ENCODE measurements at regions not wholly inside any gene's neighbourhood (a gene's known extent, or its start where the extent isn't known, plus 50 kb on each side); places are given as distances from the start of the nearest gene placed in this dataset.
A peak's percentile ranks its signal among the peaks of the same experiment; 100 is the strongest.

GRCh38 chr15:79629687-79630086, 197.6 kb downstream of the MINAR1 start:
- no peaks in the 10 kb centered on the region for H3K9me2 ChIP-seq
- no peaks in the 10 kb centered on the region for H3K4me1 ChIP-seq (ENCODE audit: control insufficient read depth in 1 of 2, insufficient read depth in 2 of 2, low read depth in 1 of 2, low read length in 1 of 2)
- TF ChIP-seq POLR2AphosphoS5 (IDR thresholded peaks at IDR 0.05; ENCODE audit: low read depth, low read length) (no peak), MXI1 (IDR thresholded peaks at IDR 0.05; ENCODE audit: low read depth, low read length) (no peak), NFIC (IDR thresholded peaks at IDR 0.05; ENCODE audit: borderline replicate concordance) (peak; percentile 46; the same call in 1 of the 2 replicates), NRF1 (IDR thresholded peaks at IDR 0.05; ENCODE audit: low read depth, low read length) (no peak), TEAD4 (IDR thresholded peaks at IDR 0.05; ENCODE audit: borderline replicate concordance, insufficient read depth) (no peak), TAF1 (IDR thresholded peaks at IDR 0.05; ENCODE audit: borderline replicate concordance, low read depth, low read length) (no peak), RXRA (IDR thresholded peaks at IDR 0.05; ENCODE audit: borderline replicate concordance, low read depth) (peak; percentile 7; the same call in 1 of the 2 replicates), SMC3 (IDR thresholded peaks at IDR 0.05; ENCODE audit: low read depth, low read length) (no peak), EZH2phosphoT487 (IDR thresholded peaks at IDR 0.05; ENCODE audit: borderline replicate concordance, low read depth) (no peak), TCF12 (IDR thresholded peaks at IDR 0.05) (peak; percentile 49; the same call in 1 of the 2 replicates)
- TF ChIP-seq, protein P1, sequence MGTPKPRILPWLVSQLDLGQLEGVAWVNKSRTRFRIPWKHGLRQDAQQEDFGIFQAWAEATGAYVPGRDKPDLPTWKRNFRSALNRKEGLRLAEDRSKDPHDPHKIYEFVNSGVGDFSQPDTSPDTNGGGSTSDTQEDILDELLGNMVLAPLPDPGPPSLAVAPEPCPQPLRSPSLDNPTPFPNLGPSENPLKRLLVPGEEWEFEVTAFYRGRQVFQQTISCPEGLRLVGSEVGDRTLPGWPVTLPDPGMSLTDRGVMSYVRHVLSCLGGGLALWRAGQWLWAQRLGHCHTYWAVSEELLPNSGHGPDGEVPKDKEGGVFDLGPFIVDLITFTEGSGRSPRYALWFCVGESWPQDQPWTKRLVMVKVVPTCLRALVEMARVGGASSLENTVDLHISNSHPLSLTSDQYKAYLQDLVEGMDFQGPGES (IDR thresholded peaks at IDR 0.05; ENCODE audit: low read depth, low read length) = no peak
- TF ChIP-seq, protein P2, sequence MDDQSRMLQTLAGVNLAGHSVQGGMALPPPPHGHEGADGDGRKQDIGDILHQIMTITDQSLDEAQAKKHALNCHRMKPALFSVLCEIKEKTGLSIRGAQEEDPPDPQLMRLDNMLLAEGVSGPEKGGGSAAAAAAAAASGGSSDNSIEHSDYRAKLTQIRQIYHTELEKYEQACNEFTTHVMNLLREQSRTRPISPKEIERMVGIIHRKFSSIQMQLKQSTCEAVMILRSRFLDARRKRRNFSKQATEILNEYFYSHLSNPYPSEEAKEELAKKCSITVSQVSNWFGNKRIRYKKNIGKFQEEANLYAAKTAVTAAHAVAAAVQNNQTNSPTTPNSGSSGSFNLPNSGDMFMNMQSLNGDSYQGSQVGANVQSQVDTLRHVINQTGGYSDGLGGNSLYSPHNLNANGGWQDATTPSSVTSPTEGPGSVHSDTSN (IDR thresholded peaks at IDR 0.05) = peak; percentile 49
- no peak overlapping the region for H2AFZ ChIP-seq (ENCODE audit: low read depth)
- WGBS (ENCODE audit: low lambda C conversion rate) = 42% methylated on average over 3 of the region's 5 CpGs
- H3K27ac ChIP-seq (ENCODE audit: low read depth in 2 of 2, low read length in 1 of 2) = no peak overlapping the region
- no peaks in the 10 kb centered on the region for H4K20me1 ChIP-seq (ENCODE audit: insufficient read depth)
- no peak for DNase-seq
- ChIA-PET CTCF (interaction anchor here (1.9 kb wide), 1 partner anchor 249 kb away, joined by 7 read pairs; no protein-coding TSS in a partner anchor), POLR2A (no interaction called here)
- no peaks in the 10 kb centered on the region for H3F3A ChIP-seq (replicated peaks; ENCODE audit: insufficient read depth)
- no peaks in the 10 kb centered on the region for H3K36me3 ChIP-seq (replicated peaks in 1 of 2; ENCODE audit: control insufficient read depth in 1 of 2, insufficient read depth in 2 of 2, low read length in 1 of 2)
- H3K79me2 ChIP-seq (ENCODE audit: insufficient read depth) = no peaks in the 10 kb centered on the region
- H3K27me3 ChIP-seq (ENCODE audit: insufficient read depth) = no peaks in the 10 kb centered on the region
- H3K9ac ChIP-seq = no peak overlapping the region
- no peaks in the 10 kb centered on the region for H3K9me3 ChIP-seq
- H3K4me2 ChIP-seq = no peak overlapping the region
- H3K4me3 ChIP-seq (ENCODE audit: low read depth in 2 of 2, low read length in 1 of 2) = no peak overlapping the region

- ChIA-PET POLR2A (no interaction called here), CTCF (interaction anchor here (1.6 kb wide), 1 partner anchor 293 kb away, joined by 4 read pairs; no protein-coding TSS in a partner anchor)
- H3K4me3 ChIP-seq (ENCODE audit: low read depth in 2 of 2, low read length in 1 of 2) = no peak overlapping the region
- H3K9ac ChIP-seq = no peak overlapping the region
- TF ChIP-seq, protein P3, sequence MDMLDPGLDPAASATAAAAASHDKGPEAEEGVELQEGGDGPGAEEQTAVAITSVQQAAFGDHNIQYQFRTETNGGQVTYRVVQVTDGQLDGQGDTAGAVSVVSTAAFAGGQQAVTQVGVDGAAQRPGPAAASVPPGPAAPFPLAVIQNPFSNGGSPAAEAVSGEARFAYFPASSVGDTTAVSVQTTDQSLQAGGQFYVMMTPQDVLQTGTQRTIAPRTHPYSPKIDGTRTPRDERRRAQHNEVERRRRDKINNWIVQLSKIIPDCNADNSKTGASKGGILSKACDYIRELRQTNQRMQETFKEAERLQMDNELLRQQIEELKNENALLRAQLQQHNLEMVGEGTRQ (IDR thresholded peaks at IDR 0.05; ENCODE audit: borderline replicate concordance, low read depth, low read length) = no peak
- no peaks in the 10 kb centered on the region for H4K20me1 ChIP-seq (ENCODE audit: insufficient read depth)
- H3K79me2 ChIP-seq (ENCODE audit: insufficient read depth) = no peaks in the 10 kb centered on the region
- no peak for DNase-seq
- no peaks in the 10 kb centered on the region for H3K9me3 ChIP-seq
- no peak overlapping the region for H2AFZ ChIP-seq (ENCODE audit: low read depth)
- no peaks in the 10 kb centered on the region for H3F3A ChIP-seq (replicated peaks; ENCODE audit: insufficient read depth)
- 84% methylated on average over 2 of the region's 2 CpGs for WGBS (ENCODE audit: low lambda C conversion rate)
- H3K27me3 ChIP-seq (ENCODE audit: insufficient read depth) = no peaks in the 10 kb centered on the region
- H3K36me3 ChIP-seq (replicated peaks in 1 of 2; ENCODE audit: control insufficient read depth in 1 of 2, insufficient read depth in 2 of 2, low read length in 1 of 2) = no peaks in the 10 kb centered on the region
- no peak overlapping the region for H3K27ac ChIP-seq (ENCODE audit: low read depth in 2 of 2, low read length in 1 of 2)
- no peaks in the 10 kb centered on the region for H3K4me1 ChIP-seq (ENCODE audit: control insufficient read depth in 1 of 2, insufficient read depth in 2 of 2, low read depth in 1 of 2, low read length in 1 of 2)
- H3K4me2 ChIP-seq = no peak overlapping the region
- no peaks in the 10 kb centered on the region for H3K9me2 ChIP-seq
Observed at GRCh38 chr15:79632457-79632856, 200.3 kb downstream of the MINAR1 start.
